SK-N-MC (cell line): ENCODE measurements at regions not wholly inside any gene's neighbourhood (a gene's known extent, or its start where the extent isn't known, plus 50 kb on each side); places are given as distances from the start of the nearest gene placed in this dataset.

Source experiments
- EZH2 ChIP-seq: fragments of 200-600 bp; sonication (generic); IDR thresholded peaks from one replicate; pipeline ENCODE4 v1.6.1; 2017; ENCODE audit warnings: antibody characterized with exemption
- FOXP2 ChIP-seq: optimal IDR thresholded peaks from 2 replicates; pipeline ENCODE3; 2011; ENCODE audit warnings: mild to moderate bottlenecking, moderate library complexity; ENCODE audit not compliant: insufficient read depth; ENCODE audit errors: extremely low read length, control extremely low read depth
- POLR2AphosphoS5 ChIP-seq: IDR thresholded peaks from 2 replicates; pipeline ENCODE4 v1.6.1; 2012; ENCODE audit warnings: mild to moderate bottlenecking, low read depth, low read length, borderline replicate concordance

DNA sequence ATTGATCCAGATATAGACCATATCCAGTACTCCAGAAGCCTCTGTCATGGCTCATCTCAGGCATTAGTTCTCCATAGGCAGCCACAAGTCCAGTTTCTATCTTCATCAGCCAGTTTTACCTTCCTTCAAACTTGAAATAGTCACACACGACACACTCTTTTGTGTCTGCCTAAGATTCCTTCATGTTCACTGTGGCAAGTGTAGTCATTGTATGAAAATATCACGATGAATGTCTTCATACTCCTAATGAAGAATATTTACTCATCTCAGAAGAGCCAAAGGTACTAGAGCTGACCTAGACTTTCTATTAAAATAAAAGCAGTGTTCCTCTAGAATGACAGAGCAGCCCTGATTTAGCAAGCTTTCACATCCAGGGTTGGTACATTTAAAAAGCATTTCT is 230.7 kb downstream of the SNX13 start:
- no peak for TF ChIP-seq EZH2
- no peak for TF ChIP-seq POLR2AphosphoS5
- TF ChIP-seq FOXP2, result no peak
